HG02678 (cell line): ENCODE measurements at regions not wholly inside any gene's neighbourhood (a gene's known extent, or its start where the extent isn't known, plus 50 kb on each side); places are given as distances from the start of the nearest gene placed in this dataset.
"Not testable (repeated sequence)": the region's sequence is repeated elsewhere in the genome, so short reads cannot be mapped to it uniquely, and the experiment has no call there.

Experiments
- ATAC-seq: cut with Tn5 transposase; IDR thresholded peaks from one replicate; pipeline ENCODE4 v1.9.1; 2021; ENCODE audit warnings: mild to moderate bottlenecking, moderate library complexity; ENCODE audit not compliant: unreplicated experiment

GRCh38 chr20:17822039-17822438 is 122.3 kb downstream of the BANF2 start:
- ATAC-seq, result no peak

- ATAC-seq, result not testable (repeated sequence)
These were observed 121.8 kb downstream of the BANF2 start for GRCh38 chr20:17821606-17822005.

GRCh38 chr20:17819395-17820093 is 119.8 kb downstream of the BANF2 start:
- no peak for ATAC-seq

GRCh38 chr20:17818187-17818586 is 118.4 kb downstream of the BANF2 start:
- ATAC-seq, result no peak

GRCh38 chr20:17816804-17817587 is 117.2 kb downstream of the BANF2 start:
- no peak for ATAC-seq

- no peak for ATAC-seq
These were observed 111.8 kb downstream of the BANF2 start for GRCh38 chr20:17811628-17811965.

GRCh38 chr20:17810847-17811627 is 111.3 kb downstream of the BANF2 start:
- ATAC-seq, result no peak

GRCh38 chr20:17810062-17810631 is 110.4 kb downstream of the BANF2 start:
- no peak for ATAC-seq

- no peak for ATAC-seq
These were observed 109.7 kb downstream of the BANF2 start for GRCh38 chr20:17809362-17810061.

- no peak for ATAC-seq
These were observed 109.0 kb downstream of the BANF2 start for GRCh38 chr20:17808782-17809181.

- ATAC-seq, result no peak
These were observed 108.6 kb downstream of the BANF2 start for GRCh38 chr20:17808357-17808756.

GRCh38 chr20:17807651-17808050 is 107.9 kb downstream of the BANF2 start:
- ATAC-seq, result no peak

- no peak for ATAC-seq
These were observed 107.1 kb downstream of the BANF2 start for GRCh38 chr20:17806739-17807441.

- no peak for ATAC-seq
These were observed 106.3 kb downstream of the BANF2 start for GRCh38 chr20:17806107-17806506.

- no peak for ATAC-seq
These were observed 104.0 kb downstream of the BANF2 start for GRCh38 chr20:17803765-17804164.

- ATAC-seq, result no peak
These were observed 99.9 kb downstream of the BANF2 start for GRCh38 chr20:17799575-17800227.

- no peak for ATAC-seq
These were observed 98.8 kb downstream of the BANF2 start for GRCh38 chr20:17798601-17799000.

- ATAC-seq, result no peak
These were observed 97.8 kb downstream of the BANF2 start for GRCh38 chr20:17797579-17797978.

- no peak for ATAC-seq
These were observed 97.4 kb downstream of the BANF2 start for GRCh38 chr20:17797161-17797560.
